Prostate gland (tissue), 2 donors: ENCODE measurements at regions not wholly inside any gene's neighbourhood (a gene's known extent, or its start where the extent isn't known, plus 50 kb on each side); places are given as distances from the start of the nearest gene placed in this dataset.

Source experiments
- POLR2A ChIP-seq: fragments of 450-650 bp; IDR thresholded peaks from one replicate; pipeline ENCODE4 v1.6.1; 2016; ENCODE audit warnings: antibody characterized with exemption, mild to moderate bottlenecking
- POLR2AphosphoS5 ChIP-seq: sonication (generic); formaldehyde crosslinking; IDR thresholded peaks from one replicate; pipeline ENCODE4 v1.6.1; 2017; ENCODE audit warnings: antibody characterized with exemption
- TF ChIP-seq, protein P1 (sequence below), 4 experiments: fragments of 200-600 bp in 2 of 4; fragments of 450-650 bp in 2 of 4; sonication (generic) in 2 of 4; IDR thresholded peaks; 1 replicate in 3 of 4; 2 replicates in 1 of 4; pipeline ENCODE4 v1.5.1; 2016 to 2019; ENCODE audit warnings: antibody characterized with exemption in 4 of 4, mild to moderate bottlenecking in 2 of 4, moderate library complexity in 2 of 4

DNA sequence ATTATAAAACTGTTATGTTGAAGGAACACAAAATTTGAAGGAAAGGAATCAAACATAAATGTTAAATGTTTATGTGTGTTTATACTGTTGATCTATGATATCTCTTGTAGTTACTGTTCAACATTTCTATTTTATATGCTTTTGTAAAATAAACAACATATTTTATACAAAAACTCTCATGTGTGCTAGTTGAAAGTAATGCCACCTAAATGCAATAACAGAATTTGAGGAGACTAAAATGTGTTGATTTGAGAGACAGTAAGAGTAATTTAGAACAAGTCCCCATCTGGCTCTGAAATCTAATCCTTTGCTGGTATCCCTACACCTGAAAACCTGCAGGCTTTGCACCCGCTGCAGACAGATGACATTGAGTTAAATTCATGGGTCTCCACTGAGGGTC is 95.7 kb upstream of the TOP3B start:
- TF ChIP-seq, protein P1, sequence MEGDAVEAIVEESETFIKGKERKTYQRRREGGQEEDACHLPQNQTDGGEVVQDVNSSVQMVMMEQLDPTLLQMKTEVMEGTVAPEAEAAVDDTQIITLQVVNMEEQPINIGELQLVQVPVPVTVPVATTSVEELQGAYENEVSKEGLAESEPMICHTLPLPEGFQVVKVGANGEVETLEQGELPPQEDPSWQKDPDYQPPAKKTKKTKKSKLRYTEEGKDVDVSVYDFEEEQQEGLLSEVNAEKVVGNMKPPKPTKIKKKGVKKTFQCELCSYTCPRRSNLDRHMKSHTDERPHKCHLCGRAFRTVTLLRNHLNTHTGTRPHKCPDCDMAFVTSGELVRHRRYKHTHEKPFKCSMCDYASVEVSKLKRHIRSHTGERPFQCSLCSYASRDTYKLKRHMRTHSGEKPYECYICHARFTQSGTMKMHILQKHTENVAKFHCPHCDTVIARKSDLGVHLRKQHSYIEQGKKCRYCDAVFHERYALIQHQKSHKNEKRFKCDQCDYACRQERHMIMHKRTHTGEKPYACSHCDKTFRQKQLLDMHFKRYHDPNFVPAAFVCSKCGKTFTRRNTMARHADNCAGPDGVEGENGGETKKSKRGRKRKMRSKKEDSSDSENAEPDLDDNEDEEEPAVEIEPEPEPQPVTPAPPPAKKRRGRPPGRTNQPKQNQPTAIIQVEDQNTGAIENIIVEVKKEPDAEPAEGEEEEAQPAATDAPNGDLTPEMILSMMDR (IDR thresholded peaks at IDR 0.05): no peak
- no peak for TF ChIP-seq POLR2A
- TF ChIP-seq POLR2AphosphoS5: no peak
